Neural progenitor cell (in vitro differentiated cells): ENCODE measurements at regions not wholly inside any gene's neighbourhood (a gene's known extent, or its start where the extent isn't known, plus 50 kb on each side); places are given as distances from the start of the nearest gene placed in this dataset.

Experiments
- CTCF ChIP-seq: fragments of 200-600 bp; sonication (generic); IDR thresholded peaks from 2 replicates; pipeline ENCODE4 v1.5.1; 2017; ENCODE audit warnings: antibody characterized with exemption, mild to moderate bottlenecking
- EZH2 ChIP-seq: fragments of 200-600 bp; sonication (generic); IDR thresholded peaks from 2 replicates; pipeline ENCODE4 v1.6.1; 2017; ENCODE audit warnings: antibody characterized with exemption, mild to moderate bottlenecking, moderate library complexity

- TF ChIP-seq CTCF = no peak
- TF ChIP-seq EZH2 = no peak
These were observed 206.8 kb upstream of the HABP2 start for GRCh38 chr10:113345826-113346624.
